Adipocyte (in vitro differentiated cells): ENCODE measurements at regions not wholly inside any gene's neighbourhood (a gene's known extent, or its start where the extent isn't known, plus 50 kb on each side); places are given as distances from the start of the nearest gene placed in this dataset.
"Not testable (repeated sequence)": the region's sequence is repeated elsewhere in the genome, so short reads cannot be mapped to it uniquely, and the experiment has no call there.

Experiments
- DNase-seq: peaks from one replicate; pipeline ENCODE4 v3.0.0-alpha.2; 2015; ENCODE audit warnings: low read depth
- H3K27me3 ChIP-seq: replicated peaks from 2 replicates; pipeline ENCODE4 v1.7.0; 2013; ENCODE audit warnings: mild to moderate bottlenecking, low read length, moderate library complexity; ENCODE audit not compliant: control insufficient read depth, insufficient read depth
- H3K36me3 ChIP-seq: 2 replicates; pipeline ENCODE4 v1.7.0; 2013; ENCODE audit warnings: low read length, mild to moderate bottlenecking, moderate library complexity; ENCODE audit not compliant: control insufficient read depth, insufficient read depth, severe bottlenecking
- H3K4me1 ChIP-seq: 2 replicates; pipeline ENCODE4 v1.7.0; 2013; ENCODE audit warnings: mild to moderate bottlenecking, low read length, moderate library complexity; ENCODE audit not compliant: control insufficient read depth, insufficient read depth
- H3K4me3 ChIP-seq: 2 replicates; pipeline ENCODE4 v1.7.0; 2013; ENCODE audit warnings: mild to moderate bottlenecking, low read length, moderate library complexity
- H3K9ac ChIP-seq: 2 replicates; pipeline ENCODE4 v1.7.0; 2013; ENCODE audit warnings: mild to moderate bottlenecking, low read length, moderate library complexity
- H3K9me3 ChIP-seq: 2 replicates; pipeline ENCODE4 v1.7.0; 2013; ENCODE audit warnings: mild to moderate bottlenecking, low read length, moderate library complexity; ENCODE audit not compliant: control insufficient read depth

DNA sequence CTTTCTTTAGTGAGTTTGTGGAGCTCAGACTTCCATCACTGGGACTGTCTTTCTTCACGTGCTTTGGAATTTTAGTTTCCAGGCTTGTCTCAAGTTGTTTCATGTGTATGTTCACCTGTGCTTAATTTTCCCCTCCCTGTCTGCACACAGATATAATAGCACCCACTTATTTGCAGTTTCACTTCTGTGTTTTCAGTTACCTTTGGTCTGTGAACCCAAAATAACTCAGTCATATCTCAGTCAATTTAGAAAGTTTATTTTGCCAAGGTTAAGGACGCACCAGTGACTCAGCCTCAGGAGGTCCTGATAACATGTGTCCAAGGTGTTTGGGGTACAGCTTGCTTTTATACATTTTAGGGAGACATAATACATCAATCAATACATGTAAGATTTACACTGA lies 330.4 kb downstream of the ICE1 start:
- Histone ChIP-seq H3K9ac (no peak overlapping the region), H3K4me3 (no peak overlapping the region)
- DNase-seq = no peak

DNA sequence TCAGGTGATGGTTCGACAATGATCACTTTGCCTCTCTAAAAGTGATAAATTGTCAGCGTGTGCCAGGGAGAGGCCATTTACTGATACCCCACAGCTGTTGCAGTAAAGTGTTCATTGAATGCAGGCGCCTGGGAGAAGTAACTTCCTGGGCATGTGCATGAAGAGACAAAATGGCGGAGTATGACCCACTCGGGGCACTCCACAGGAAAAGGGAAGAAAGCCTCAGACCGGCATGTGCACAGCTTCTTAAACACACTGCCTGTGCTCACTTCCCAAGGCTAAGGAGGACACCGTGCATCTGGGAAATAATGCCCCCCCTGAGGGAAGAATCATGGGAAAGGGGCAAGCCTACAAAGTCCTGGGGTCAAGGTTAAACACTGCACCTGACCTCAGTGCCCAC lies 329.5 kb downstream of the ICE1 start:
- no peak overlapping the region for H3K4me3 ChIP-seq
- no peaks in the 10 kb centered on the region for H3K4me1 ChIP-seq
- H3K9ac ChIP-seq = no peak overlapping the region
- H3K36me3 ChIP-seq = no peaks in the 10 kb centered on the region
- H3K27me3 ChIP-seq = no peaks in the 10 kb centered on the region
- no peak for DNase-seq
- H3K9me3 ChIP-seq = no peaks in the 10 kb centered on the region

More for the DNA sequence above, 330.4 kb downstream of the ICE1 start:
- no peaks in the 10 kb centered on the region for H3K9me3 ChIP-seq
- no peaks in the 10 kb centered on the region for H3K27me3 ChIP-seq
- no peaks in the 10 kb centered on the region for H3K4me1 ChIP-seq
- H3K36me3 ChIP-seq = no peaks in the 10 kb centered on the region

DNA sequence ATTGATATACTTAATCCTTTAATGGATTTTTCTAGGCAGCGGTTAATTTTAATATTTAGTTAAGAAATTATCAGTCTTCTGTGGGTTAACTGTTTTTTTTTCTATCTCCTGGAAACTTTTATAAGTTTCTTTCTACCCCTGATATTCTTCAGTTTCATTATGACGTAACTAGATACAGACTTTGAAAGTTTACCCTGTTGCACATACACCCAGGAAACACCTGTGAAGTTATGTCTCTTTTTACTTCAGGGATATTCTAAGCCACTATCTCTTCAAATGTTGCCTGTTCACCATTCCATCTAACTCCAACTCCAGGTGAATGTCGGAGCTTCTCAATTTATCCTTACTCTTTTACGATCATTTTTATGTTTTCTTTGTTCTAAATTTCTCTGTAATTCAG lies 329.0 kb downstream of the ICE1 start:
- Histone ChIP-seq H3K27me3 (no peaks in the 10 kb centered on the region), H3K9me3 (no peaks in the 10 kb centered on the region), H3K4me1 (no peaks in the 10 kb centered on the region), H3K36me3 (no peaks in the 10 kb centered on the region), H3K4me3 (no peak overlapping the region), H3K9ac (no peak overlapping the region)
- DNase-seq = no peak

DNA sequence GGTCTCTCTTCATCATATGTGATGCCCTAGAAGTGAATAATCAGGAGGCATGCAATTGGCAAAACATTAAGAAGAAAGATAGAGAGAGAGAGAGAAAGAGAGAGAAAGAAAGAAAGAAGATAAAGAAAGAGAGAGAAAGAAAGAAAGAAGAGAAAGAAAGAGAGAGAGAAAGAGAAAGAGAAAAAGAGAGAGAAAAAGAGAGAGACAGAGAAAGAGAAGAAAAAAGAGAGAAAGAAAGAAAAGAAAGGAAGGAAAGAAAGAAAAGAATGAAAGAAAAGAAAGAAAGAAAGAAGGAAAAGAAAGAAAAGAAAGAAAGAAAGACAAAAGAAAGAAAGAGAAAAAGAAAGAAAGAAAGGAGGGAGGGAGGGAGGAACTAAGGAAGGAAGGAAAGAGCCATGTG lies 318.9 kb downstream of the ICE1 start:
- Histone ChIP-seq H3K36me3 (no peaks in the 10 kb centered on the region), H3K4me1 (no peaks in the 10 kb centered on the region), H3K27me3 (no peaks in the 10 kb centered on the region), H3K9me3 (peaks cover 33% of the 10 kb centered on the region), H3K9ac (no peak overlapping the region), H3K4me3 (no peak overlapping the region)
- no peak for DNase-seq

DNA sequence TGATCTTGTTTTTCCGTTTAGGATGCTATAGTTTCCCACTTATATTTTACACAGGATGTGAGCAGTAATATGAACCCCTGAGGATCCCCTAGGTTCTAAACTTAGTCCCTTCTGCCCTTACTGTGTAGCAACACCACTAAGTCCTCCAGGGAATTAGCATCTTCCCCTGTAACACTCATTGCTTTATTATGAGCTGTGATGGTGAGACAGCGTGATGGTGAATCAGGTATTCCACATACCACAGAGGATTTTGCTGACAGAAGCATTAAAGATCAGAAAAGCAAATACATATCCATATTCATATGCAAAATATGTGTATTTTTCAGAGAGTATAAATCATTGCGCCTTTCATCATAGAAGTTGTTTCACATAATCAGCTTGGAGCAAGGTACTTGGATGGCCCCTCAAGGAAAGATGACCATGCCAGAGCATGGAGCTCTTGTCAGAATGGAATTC lies 317.0 kb downstream of the ICE1 start:
- no peak for DNase-seq
- H3K4me3 ChIP-seq = no peak overlapping the region
- peaks cover 17% of the 10 kb centered on the region for H3K9me3 ChIP-seq
- no peaks in the 10 kb centered on the region for H3K27me3 ChIP-seq
- H3K4me1 ChIP-seq = no peaks in the 10 kb centered on the region
- no peaks in the 10 kb centered on the region for H3K36me3 ChIP-seq
- no peak overlapping the region for H3K9ac ChIP-seq

DNA sequence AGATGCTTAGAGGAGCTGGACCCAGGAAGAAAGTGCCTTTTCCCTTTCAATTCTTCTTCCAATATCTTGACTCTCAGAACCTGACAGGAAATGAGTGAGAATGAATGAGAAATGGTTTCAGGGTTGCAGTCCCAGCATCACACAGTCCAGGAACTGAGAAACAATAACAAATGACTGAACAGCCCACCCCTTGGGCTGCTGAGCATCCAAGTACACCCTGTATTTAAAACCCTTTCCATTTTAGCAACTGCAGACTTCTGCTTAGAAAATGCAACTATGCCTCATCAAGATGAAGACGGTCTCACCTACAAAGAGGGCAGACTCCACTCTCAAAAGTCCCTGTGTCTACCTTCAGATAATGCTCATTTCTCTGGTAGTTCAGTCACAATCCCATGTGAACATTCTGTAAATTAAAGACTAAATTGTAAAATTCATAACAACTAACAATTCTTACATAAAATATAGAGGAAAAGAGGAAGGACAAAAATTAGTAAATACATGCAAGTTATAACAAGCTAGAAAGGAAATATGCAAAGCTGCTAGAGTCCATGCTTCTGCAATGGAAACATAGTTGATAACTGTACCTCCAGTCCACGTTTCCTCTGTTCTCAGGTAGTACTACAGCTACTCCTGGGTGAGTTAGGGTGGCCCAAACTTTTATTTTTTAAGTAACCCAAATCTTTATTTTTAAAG lies 316.5 kb downstream of the ICE1 start:
- Histone ChIP-seq H3K36me3 (no peaks in the 10 kb centered on the region), H3K9ac (no peak overlapping the region), H3K27me3 (no peaks in the 10 kb centered on the region), H3K9me3 (peaks cover 14% of the 10 kb centered on the region), H3K4me1 (no peaks in the 10 kb centered on the region), H3K4me3 (no peak overlapping the region)
- DNase-seq = no peak

DNA sequence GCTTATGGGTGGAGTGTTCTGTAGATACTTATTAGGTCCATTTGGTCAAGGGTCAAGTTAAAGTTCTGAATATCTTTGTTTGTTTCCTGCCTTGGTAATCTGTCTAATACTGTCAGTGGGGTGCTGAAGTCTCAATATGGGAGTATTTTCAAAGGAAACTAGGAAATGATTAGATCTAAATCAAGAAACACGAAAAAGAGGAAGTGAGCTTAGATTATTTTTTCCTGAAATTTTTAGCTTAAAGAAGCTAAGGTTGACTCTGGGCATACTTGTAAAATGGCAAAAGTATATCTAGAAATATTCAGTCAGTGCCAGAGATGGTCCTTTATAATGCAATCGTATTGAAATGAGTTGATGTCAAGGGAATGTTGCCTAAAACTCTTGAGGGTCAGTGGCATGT lies 313.5 kb downstream of the ICE1 start:
- H3K36me3 ChIP-seq = no peaks in the 10 kb centered on the region
- no peak overlapping the region for H3K9ac ChIP-seq
- H3K27me3 ChIP-seq = no peaks in the 10 kb centered on the region
- H3K4me1 ChIP-seq = no peaks in the 10 kb centered on the region
- no peak overlapping the region for H3K4me3 ChIP-seq
- H3K9me3 ChIP-seq = peaks cover 6% of the 10 kb centered on the region
- DNase-seq = no peak

DNA sequence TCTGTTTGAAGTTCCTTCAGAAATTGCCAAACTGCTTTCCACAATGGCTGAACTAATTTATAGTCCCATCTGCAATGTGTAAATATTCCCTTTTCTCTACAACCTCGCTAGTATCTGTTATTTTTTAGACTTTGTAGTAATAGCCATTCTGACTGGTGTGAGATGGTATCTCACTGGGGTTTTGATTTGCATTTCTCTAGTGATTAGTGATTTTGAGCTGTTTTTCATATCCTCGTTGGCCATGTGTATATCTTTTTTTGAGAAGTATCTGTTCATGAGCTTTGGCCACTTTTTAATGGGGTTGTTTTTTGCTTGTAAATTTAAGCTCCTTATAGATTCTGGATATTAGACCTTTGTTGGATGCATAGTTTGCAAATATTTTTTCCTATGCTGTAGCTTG lies 310.6 kb downstream of the ICE1 start:
- H3K4me3 ChIP-seq, H3K9me3 ChIP-seq, DNase-seq, H3K9ac ChIP-seq, H3K4me1 ChIP-seq, H3K27me3 ChIP-seq, H3K36me3 ChIP-seq: not testable (repeated sequence)

DNA sequence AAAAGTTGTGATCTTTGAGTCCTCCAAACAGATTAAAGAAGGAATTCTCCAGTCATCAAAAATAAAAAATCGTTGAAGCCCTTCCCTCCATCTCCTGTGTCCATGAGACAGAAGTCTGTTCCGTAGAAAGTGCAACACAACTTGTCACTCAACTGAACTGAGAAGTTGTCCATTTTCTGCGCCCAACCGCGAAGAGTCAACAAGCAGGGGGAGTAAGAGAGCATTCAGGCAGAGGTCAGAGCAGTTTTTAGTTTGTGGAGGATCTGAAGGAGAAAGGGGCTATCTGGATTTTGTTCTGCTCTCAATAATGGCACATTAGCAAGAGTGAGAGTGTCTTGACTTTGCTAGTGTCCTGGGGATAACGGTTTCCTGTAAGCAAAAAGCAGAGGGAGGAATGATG lies 303.9 kb downstream of the ICE1 start:
- H3K9me3 ChIP-seq = peaks cover 4% of the 10 kb centered on the region
- no peaks in the 10 kb centered on the region for H3K36me3 ChIP-seq
- H3K27me3 ChIP-seq = peaks cover 5% of the 10 kb centered on the region
- no peak overlapping the region for H3K4me3 ChIP-seq
- H3K4me1 ChIP-seq = no peaks in the 10 kb centered on the region
- no peak overlapping the region for H3K9ac ChIP-seq
- no peak for DNase-seq

DNA sequence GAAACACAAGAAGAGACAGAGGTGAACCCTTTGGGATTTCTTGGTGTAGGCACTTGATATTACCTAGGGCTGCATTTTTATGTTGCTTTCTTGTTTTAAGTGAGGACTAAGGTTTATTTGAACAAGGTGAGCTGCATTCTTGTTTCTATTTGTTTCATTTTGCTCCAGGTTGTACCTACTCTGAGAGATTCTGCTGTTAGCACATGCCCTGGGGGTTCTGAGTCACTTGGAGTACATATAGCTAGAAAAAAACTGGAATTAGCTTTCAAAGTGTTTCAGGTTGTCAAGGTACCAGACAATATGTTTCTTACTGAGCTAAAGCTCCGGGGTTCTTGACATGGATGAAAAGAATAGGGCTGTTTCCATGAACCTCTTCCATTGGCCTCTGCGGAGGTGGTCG lies 299.4 kb downstream of the ICE1 start:
- no peak overlapping the region for H3K4me3 ChIP-seq
- H3K9ac ChIP-seq = no peak overlapping the region
- H3K4me1 ChIP-seq = no peaks in the 10 kb centered on the region
- peaks cover 4% of the 10 kb centered on the region for H3K9me3 ChIP-seq
- no peaks in the 10 kb centered on the region for H3K36me3 ChIP-seq
- no peaks in the 10 kb centered on the region for H3K27me3 ChIP-seq
- DNase-seq = no peak

DNA sequence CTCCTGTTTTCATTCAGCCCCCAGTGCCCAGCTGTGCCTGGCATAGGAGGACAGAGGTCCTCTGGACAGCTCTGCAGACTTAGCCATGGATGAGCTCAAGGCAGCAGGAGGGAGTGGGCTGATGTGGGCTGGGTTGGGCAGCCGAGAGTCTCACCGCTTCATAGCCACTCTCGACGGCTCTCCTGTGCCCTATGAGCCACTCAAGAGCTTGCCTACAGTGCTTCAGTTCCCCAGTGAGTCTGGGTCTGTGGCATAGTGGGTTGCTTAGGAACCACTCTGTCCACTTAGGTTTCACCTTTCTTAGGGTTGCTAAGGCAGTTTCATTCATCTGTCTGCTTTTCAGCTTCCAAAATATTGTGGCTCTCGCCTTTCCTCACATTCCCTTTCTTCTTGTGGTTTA lies 296.8 kb downstream of the ICE1 start:
- Histone ChIP-seq H3K4me1 (no peaks in the 10 kb centered on the region), H3K4me3 (no peak overlapping the region), H3K27me3 (no peaks in the 10 kb centered on the region), H3K9ac (no peak overlapping the region), H3K36me3 (no peaks in the 10 kb centered on the region), H3K9me3 (no peaks in the 10 kb centered on the region)
- no peak for DNase-seq

DNA sequence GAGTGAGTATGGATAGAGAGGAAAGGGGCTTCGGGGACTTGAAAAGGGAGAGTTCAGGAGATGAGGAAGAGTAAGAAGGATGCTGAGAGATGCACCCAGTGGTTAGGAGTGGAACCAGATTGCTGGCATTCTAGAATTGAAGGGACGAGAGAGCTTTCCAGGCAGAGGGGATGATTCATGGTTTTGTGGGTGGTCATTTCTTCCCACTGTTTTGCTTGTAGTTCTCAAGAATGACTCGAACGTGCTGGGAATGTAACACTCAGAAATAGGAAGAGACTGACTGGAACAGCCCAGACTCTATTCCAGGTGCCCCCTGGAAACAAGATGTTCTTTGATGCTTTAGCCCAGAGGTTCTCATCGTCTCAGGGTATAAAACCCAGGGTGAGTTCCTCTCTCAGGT lies 294.2 kb downstream of the ICE1 start:
- H3K4me3 ChIP-seq = no peak overlapping the region
- H3K9ac ChIP-seq = no peak overlapping the region
- no peaks in the 10 kb centered on the region for H3K4me1 ChIP-seq
- no peak for DNase-seq
- no peaks in the 10 kb centered on the region for H3K9me3 ChIP-seq
- peaks cover 6% of the 10 kb centered on the region for H3K27me3 ChIP-seq
- no peaks in the 10 kb centered on the region for H3K36me3 ChIP-seq
